HG03139 (cell line): ENCODE measurements at regions not wholly inside any gene's neighbourhood (a gene's known extent, or its start where the extent isn't known, plus 50 kb on each side); places are given as distances from the start of the nearest gene placed in this dataset.
A peak's percentile ranks its signal among the peaks of the same experiment; 100 is the strongest.

Experiments
- ATAC-seq: cut with Tn5 transposase; IDR thresholded peaks from one replicate; pipeline ENCODE4 v1.9.1; 2021; ENCODE audit not compliant: unreplicated experiment

DNA sequence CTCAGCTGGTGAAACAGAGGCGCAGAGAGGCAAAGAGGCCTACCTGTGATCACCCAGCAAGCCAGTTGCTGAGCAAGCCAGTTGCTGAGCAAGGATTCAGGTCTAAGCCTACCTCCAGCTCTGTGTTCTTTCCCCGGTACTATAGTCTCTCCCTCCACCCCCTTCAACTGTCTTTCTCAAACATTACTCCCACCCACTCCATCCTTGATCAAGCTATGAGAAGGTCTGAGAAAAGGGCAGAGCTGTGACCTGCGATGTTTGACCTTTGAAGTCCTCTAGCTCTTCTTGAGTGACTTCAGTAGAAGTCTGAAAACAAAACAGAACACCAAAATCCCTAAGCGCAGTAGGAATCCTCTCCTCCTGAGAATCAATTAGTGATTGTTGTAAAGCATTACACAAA lies 665.2 kb upstream of the ID2 start:
- no peak for ATAC-seq

GRCh38 chr2:8018956-8019355 lies 662.9 kb upstream of the ID2 start:
- ATAC-seq, result no peak

DNA sequence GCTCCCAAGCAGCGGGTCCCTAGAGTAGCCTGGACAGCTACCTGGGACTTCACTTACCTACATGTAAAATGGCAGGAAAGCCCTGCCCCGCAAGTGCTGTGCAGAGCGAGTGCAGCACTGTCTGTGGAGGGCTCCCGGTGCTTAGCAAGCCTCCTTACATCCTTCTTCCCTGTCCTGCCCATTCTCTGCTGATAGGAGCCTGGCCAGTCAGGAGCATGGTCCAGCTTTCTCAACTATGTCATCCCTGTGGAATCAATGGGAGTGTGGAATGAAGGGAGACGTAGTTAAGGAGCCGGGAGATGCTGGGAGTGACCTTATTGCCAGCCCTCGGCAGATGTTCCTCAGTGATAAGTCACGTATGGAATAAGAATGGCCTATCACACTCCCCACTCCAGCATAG lies 661.9 kb upstream of the ID2 start:
- no peak for ATAC-seq

GRCh38 chr2:8021921-8022320 lies 659.9 kb upstream of the ID2 start:
- ATAC-seq, result no peak

GRCh38 chr2:8022908-8023640 lies 658.8 kb upstream of the ID2 start:
- ATAC-seq, result peak; percentile 71

DNA sequence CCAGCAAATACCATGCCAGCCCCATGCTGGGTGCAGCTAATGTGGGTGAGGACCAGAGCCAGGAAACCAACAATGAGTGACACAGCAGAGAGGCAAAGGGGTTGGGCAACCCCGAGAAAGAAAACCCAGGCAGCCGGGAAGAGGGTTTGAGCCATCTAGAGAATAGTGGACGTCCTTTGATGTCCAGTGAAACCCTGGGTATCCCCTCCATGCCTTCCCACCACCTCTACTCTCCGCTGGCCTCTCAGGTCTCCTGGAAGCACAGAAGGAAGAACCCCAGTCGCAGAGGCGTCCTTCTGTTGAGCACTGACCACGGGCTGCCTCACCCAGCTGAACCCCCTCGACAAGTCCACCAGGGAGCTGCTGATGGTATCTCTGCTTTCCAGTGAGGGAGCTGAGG lies 657.4 kb upstream of the ID2 start:
- ATAC-seq, result no peak

- ATAC-seq, result no peak
These were observed 655.5 kb upstream of the ID2 start for GRCh38 chr2:8026381-8026780.

DNA sequence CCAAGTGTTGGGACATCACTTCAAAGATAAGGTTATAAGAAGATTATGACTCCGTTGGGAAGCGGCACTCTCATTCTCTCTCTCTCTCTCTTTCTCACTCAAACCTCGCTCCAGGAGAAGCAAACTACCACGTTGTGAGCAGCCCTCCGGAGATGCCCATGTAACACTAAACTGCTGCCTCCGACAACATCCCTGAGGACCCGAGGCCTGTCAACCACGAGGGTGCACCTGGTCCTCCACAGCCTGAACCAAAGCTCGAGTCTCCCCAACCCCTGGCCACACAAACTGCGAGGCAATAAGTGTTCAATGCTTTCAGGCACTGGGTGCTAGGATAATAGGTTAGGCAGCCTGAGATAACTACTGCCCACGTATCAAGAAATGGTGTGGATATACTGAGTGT lies 654.5 kb upstream of the ID2 start:
- no peak for ATAC-seq

GRCh38 chr2:8028036-8028435 lies 653.8 kb upstream of the ID2 start:
- ATAC-seq, result no peak

DNA sequence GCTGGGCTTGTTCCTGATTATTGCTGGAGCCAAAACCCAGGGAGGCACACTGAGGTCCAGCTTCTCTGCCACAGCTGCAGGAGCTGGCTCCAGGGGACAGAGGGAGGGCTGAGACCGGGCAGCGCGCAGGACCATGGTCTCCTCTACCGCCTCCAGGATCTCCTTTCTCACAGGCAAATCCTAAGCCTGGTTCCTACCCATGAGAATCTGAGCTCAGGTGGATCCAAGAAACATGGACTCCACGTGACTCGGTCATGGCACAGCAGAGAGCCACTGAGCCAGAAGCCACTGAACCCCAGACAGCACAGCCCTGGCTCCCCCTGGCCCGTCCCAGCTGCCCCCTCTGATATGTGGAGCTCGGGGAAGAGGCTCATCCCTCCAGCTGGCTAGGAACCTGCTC lies 653.4 kb upstream of the ID2 start:
- no peak for ATAC-seq

- ATAC-seq, result no peak
These were observed 652.9 kb upstream of the ID2 start for GRCh38 chr2:8028981-8029380.

DNA sequence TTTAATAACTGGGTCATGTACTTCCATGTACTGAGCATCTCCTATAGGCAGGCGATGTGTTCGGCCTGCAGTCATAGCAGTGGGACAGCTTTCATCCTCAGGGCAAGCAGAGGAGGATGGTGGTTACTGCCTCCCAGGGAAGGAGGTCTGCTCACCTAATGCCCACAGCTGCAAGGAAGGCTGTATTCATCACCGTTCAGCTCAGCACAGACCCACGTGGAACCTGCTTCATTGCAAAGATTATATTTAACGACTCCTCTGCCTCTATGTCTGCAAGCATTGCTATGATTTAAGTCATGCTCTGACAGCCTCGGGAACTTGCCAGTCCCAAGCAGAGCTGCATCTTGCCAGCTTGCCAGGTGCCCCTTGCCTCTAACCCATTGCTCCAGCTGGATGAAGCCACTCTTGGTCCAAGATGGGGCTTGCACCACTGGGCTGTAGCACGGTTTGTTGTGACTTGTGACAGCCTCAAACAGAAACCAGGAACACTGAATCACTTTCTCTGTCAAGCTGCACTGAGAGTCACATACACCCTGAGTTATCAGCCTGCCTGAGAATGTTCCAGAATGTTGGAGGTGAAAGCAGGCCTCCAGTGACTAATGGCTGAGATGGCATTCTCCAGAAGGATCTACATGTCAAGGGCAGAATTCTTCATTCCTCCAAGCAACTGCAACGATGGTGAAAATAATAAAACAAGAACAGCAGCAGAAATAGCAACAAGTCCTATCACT lies 651.1 kb upstream of the ID2 start:
- ATAC-seq, result no peak

DNA sequence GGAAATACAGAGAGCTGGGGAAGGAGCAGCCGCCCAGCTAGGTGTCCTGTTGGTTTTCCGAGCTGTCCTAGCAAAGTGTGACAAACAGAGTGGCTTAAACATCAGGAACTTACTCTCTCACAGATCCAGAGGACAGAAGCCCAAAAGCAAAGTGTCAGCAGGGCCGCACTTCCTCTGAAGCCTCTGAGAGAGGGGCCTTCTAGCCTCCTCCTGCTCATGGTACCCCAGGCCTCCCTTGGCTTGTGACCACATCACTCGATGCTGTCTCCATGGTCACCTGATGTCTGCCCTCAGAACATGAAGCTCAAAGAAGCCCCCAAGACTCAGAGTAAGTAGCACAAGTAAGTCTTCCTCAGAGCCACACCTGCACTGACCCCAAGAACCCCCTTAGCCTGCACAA lies 650.5 kb upstream of the ID2 start:
- ATAC-seq, result no peak

DNA sequence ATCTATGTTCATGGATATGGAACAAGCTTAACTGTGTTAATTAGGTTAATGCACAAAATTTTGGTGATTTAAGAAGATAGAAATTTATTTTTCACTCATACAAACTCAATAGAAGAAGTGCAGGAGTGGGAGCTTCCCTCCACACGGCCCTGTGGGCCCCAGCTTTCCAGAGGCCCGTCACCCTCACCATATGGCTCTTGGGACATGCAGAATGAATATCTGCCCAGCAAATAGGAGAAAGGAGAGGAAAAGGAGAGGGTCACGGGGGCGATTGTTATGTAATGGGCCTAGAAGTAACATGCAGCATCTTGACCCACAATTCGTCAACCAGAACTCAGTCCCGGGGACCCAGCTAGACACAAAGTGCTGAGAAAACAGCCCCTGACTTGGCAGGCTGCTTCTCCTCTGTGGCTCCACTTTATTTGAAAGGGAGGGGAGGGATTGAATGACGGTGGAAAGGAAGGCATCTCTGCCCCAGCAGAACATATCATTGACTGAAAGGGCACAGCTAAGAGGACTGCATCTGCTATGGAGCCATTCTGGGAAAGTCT lies 648.2 kb upstream of the ID2 start:
- no peak for ATAC-seq

DNA sequence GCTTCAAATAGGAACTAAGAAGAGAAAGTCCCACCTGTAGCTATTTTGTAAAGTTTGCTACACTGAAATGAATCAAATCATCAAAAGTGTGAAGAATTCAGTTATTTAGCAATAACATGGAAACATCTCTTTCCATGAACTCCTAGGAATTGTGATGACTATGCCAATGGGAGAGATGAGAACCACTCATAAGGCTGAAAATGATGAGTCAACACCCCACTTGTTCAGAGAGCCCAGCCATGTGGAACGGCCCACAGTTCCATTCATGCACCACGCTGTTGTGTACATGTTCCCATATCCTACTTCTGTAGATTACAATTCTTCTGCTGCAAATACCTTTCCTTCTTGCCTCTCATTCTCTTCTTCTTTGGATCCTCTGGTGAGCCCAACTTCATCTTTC lies 645.5 kb upstream of the ID2 start:
- ATAC-seq, result no peak

- ATAC-seq, result no peak
These were observed 642.1 kb upstream of the ID2 start for GRCh38 chr2:8039732-8040131.

DNA sequence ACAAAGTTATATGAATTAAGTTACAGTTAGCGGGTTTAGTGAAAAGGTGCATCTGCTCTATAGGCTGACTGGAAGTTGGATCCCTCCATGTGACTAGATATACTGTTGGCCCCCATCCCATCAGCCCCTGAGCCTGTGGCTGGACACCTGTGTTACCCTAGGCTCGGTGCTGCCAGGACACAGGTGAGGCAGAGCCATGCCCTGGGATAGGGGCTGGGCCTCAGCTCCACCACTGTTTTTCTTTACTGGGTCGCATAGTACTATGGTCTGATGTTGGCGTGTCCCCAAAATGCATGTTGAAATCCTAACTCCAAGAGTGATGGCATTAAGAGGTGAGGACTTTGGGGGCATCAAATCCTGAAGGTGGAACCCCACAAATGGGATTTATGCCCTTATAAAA lies 638.6 kb upstream of the ID2 start:
- ATAC-seq, result no peak

DNA sequence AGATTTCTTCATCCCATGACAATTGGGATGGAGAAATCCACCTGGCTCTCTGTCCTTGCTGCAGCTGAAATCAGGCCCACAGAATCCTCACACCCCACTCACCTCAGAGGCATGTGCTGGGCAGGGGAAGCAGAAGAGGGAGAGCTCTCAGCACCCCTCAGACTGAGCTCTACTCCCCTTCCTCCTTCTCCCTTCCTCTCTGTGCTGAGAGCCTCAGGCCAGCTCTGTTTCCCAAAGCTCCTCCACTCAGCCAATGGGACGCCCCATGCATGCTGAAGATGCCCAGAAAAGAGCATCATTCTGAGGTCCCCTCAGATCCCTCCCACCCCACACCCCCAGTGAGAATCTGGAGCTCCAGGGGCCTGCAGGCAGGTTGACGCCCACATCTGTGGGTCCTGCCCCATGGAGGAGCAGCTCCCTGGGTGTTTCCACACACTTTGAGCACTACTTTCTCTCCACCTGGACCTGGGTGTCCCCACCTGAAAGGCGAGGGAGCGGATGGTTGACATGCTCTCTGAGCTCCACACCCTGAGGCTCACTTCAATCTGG lies 637.7 kb upstream of the ID2 start:
- ATAC-seq, result no peak

DNA sequence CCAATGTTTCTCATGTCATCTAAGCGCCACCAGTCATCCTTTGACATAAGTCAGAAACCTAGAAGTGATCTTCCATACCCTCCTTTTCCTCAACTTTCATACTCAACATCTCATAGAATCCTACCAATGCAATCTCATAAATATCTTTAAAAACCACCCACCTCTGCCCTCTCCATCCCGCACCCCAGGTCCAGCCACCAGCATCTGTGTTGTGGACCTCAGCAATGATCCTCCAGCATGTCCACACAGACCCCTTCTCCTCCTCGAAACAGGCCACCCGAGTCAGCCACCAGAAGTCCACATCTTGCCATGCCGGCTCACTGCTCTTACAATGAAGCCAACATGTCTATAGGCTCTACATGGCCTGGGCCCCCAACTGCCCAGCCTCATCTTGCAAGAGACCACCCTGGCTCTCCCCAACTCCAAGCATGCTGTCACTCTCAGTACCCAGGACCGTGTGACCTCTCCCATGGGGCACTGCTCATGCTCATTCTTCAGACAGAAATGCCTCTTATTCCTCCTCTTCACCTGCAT lies 636.7 kb upstream of the ID2 start:
- no peak for ATAC-seq

GRCh38 chr2:8046849-8047248 lies 635.0 kb upstream of the ID2 start:
- no peak for ATAC-seq

- no peak for ATAC-seq
These were observed 632.7 kb upstream of the ID2 start for GRCh38 chr2:8049176-8049575.
